Esophagus mucosa (tissue), 1 donor: ENCODE measurements at regions not wholly inside any gene's neighbourhood (a gene's known extent, or its start where the extent isn't known, plus 50 kb on each side); places are given as distances from the start of the nearest gene placed in this dataset.
"Not testable (repeated sequence)": the region's sequence is repeated elsewhere in the genome, so short reads cannot be mapped to it uniquely, and the experiment has no call there.

Source experiments
- ATAC-seq: fragments of 200-7000 bp; cut with Tn5 transposase; one replicate; pipeline ENCODE4 v1.9.1; 2020
- donor health status: DM: yes; HTN: yes; CAD: no.

GRCh38 chr2:138273280-138273679 is 228.3 kb upstream of the SPOPL start:
- not testable (repeated sequence) for ATAC-seq

GRCh38 chr2:138274421-138275291 is 226.9 kb upstream of the SPOPL start:
- no peak for ATAC-seq

GRCh38 chr2:138275292-138275690 is 226.3 kb upstream of the SPOPL start:
- no peak for ATAC-seq

- ATAC-seq, result no peak
Observed at GRCh38 chr2:138275881-138276280, 225.7 kb upstream of the SPOPL start.

- ATAC-seq, result no peak
Observed at GRCh38 chr2:138276339-138276738, 225.2 kb upstream of the SPOPL start.

- no peak for ATAC-seq
Observed at GRCh38 chr2:138277062-138277461, 224.5 kb upstream of the SPOPL start.

- ATAC-seq, result no peak
Observed at GRCh38 chr2:138279871-138280270, 221.7 kb upstream of the SPOPL start.

- ATAC-seq, result no peak
Observed at GRCh38 chr2:138280999-138281695, 220.4 kb upstream of the SPOPL start.

GRCh38 chr2:138282014-138282672 is 219.4 kb upstream of the SPOPL start:
- ATAC-seq, result no peak

GRCh38 chr2:138291805-138292204 is 209.8 kb upstream of the SPOPL start:
- ATAC-seq, result no peak

- no peak for ATAC-seq
Observed at GRCh38 chr2:138293045-138293444, 208.5 kb upstream of the SPOPL start.

GRCh38 chr2:138293549-138293948 is 208.0 kb upstream of the SPOPL start:
- ATAC-seq, result no peak

- peak; percentile 57 for ATAC-seq
Observed at GRCh38 chr2:138294451-138294850, 207.1 kb upstream of the SPOPL start.

GRCh38 chr2:138296365-138296764 is 205.2 kb upstream of the SPOPL start:
- no peak for ATAC-seq

GRCh38 chr2:138298120-138298814 is 203.3 kb upstream of the SPOPL start:
- ATAC-seq, result no peak

- no peak for ATAC-seq
Observed at GRCh38 chr2:138298900-138299299, 202.7 kb upstream of the SPOPL start.

- ATAC-seq, result no peak
Observed at GRCh38 chr2:138306626-138307025, 194.9 kb upstream of the SPOPL start.

GRCh38 chr2:138307099-138307498 is 194.5 kb upstream of the SPOPL start:
- ATAC-seq, result no peak

GRCh38 chr2:138309760-138310159 is 191.8 kb upstream of the SPOPL start:
- no peak for ATAC-seq

- no peak for ATAC-seq
Observed at GRCh38 chr2:138312061-138312460, 189.5 kb upstream of the SPOPL start.

GRCh38 chr2:138315619-138316018 is 186.0 kb upstream of the SPOPL start:
- ATAC-seq, result not testable (repeated sequence)

GRCh38 chr2:138319616-138320015 is 182.0 kb upstream of the SPOPL start:
- no peak for ATAC-seq

- no peak for ATAC-seq
Observed at GRCh38 chr2:138321458-138321857, 180.1 kb upstream of the SPOPL start.
